NCI-H1694 treated with DMSO at 0.1 percent for 48 hours (cell line): ENCODE measurements at regions not wholly inside any gene's neighbourhood (a gene's known extent, or its start where the extent isn't known, plus 50 kb on each side); places are given as distances from the start of the nearest gene placed in this dataset.

Experiments
- DNase-seq: peaks from one replicate; lab custom pipeline; 2025; lab: John Stamatoyannopoulos, UW

- DNase-seq, result no peak
Observed at GRCh38 chr18:73852789-73853549, 294.7 kb downstream of the FBXO15 start.

GRCh38 chr18:73850782-73851181 is 296.9 kb downstream of the FBXO15 start:
- DNase-seq, result no peak

DNA sequence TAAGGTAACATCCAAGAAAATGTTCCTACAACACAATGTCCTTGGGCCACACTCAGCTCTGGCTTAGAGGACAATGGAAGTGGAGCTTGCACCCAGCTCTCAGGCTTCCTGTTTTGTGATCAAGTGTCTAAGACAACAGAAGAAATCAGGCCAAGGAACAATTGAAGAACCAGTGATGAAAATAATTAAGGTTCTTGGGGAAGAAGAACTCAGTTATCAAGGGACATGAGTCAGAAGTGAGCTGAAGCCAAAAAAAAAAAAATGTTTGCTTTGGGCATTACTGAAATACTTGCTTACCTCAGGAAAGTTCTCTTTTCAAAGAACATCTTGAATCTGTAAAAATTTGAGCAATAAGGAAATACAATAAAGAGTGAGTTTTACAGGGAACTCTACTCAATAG is 299.0 kb downstream of the FBXO15 start:
- DNase-seq, result no peak

DNA sequence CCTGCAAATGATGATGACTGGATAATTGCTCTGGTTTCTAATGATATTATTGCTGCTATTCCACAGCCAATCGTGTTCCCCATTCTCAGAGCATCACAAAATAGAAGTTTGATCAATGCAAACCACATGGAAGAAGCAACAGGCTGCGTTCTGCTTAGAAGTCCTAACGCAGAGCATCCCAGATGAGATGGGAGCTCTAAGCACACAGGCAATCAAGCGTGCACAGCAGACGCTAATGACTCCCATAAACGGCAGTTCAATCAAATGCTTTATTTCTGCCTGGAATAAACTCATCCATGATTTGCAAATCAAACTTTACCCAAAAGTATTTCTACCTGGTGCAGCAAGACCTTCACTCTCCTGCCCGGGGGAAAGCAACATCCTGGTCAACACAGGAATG is 304.2 kb downstream of the FBXO15 start:
- DNase-seq, result no peak

DNA sequence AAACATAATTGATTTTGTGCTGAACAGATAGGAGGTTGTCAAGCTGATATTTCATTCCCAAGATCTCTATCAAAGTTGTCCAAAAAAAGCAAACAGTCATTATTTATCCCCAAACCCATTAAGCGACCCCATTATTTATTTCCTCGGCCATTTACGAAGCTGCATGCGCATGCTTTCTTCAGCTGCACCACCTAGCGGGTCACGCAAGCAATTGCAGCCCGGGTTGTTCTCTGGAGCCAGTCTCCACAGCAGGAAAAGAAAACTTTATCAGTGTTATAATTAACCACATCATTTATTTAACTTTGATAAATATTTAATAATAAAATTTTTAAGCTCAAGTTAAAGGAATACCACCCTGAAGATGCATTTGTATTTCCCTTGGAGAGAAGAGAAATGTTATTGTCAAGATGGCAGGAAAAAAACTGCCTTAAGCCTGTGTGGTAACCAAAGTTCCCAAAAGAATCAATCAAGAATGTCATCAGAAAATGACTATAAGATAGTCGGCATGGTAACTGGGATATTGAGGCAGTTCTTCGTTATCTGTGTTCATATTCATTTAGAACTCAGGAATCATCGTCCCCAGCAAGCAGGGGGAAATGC is 304.7 kb downstream of the FBXO15 start:
- peak; percentile 1 for DNase-seq

DNA sequence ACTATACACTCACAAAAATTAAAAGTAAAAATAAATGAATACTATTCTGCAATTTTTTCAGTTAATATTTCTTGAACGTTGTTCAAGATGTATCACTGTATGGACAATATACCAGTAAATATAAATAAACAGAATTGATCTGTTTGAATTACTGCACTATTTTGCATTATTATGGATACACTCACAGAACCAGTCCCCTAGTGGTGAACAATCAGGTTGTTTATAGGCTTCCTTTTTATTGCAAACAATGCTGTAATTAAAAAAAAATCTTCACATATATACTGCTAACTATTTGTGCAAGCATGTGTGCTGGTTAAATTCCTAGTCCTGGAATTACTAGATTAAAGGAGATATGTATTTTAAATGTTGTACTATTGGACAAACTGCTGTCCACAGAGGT is 306.0 kb downstream of the FBXO15 start:
- DNase-seq, result no peak

GRCh38 chr18:73840319-73840945 is 307.2 kb downstream of the FBXO15 start:
- DNase-seq, result no peak

DNA sequence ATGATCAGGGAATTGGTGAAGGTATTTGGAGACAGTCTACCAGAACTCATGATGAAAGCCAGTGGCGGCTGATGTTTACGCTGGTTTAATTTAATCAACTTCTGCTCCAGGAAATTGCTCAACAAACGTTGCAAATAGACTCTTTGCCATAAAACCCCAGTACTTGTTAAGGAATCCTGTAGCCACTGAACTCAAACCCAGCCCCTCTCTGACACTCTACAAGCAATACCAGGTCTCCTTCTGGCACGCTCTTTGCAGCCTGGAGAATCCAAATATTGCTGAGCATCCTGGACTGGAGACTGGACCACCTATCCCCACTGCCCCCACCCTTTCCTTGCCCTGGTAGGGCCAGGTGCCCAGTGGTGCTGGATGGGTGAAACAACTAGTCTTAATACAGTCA is 308.2 kb downstream of the FBXO15 start:
- DNase-seq, result no peak

DNA sequence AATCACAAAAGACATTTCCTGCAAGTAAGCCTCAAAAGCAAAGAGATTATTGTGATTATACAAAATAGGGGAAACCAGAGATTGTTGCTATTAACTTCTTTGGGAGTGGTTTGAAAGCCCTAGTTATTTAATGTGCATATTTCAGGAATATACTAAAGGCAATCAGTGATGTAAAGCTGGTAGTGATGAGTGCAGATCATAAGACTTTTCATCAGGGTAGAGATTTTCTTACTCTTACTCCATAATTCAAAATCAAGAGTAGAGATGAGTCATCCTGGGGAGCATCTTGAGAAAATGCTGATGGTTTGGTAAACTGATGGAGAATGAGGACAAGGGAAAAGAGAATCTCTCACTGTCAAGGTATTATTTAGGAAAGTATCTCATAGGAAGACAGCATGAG is 309.5 kb downstream of the FBXO15 start:
- DNase-seq, result no peak

DNA sequence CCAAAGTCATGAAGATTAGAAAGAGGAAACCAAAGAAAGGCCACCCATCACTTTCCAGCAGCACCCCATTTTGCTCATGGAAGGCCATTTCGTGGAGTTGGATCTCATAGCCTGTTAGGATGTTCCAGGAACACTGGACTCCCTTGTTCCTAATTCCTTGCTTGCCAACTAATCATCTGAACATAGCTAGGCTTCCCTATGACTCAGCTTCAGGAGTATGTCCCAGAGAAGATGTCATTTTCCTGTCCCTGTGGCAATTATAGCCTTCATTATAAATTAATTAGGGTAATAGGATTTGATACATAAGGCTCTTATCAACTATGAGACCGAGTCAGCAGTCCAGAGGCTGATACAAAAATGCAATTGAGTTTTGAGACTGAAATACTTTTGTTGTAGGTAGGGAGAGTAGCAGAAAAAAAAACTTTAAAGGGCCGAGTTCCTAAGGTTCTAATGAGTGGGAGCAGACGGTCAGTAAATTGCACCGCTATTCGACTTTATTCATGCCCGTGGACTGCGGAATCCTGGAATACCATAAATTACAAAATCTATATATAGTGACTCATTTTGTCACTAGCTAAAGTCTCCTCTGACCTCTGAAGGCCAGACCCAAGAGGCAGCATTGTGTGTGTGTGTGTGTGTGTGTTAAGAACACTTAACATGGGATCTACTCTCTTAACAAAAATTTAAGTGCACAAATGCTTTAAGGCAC is 311.8 kb downstream of the FBXO15 start:
- DNase-seq, result no peak

GRCh38 chr18:73835039-73835438 is 312.6 kb downstream of the FBXO15 start:
- DNase-seq, result no peak

DNA sequence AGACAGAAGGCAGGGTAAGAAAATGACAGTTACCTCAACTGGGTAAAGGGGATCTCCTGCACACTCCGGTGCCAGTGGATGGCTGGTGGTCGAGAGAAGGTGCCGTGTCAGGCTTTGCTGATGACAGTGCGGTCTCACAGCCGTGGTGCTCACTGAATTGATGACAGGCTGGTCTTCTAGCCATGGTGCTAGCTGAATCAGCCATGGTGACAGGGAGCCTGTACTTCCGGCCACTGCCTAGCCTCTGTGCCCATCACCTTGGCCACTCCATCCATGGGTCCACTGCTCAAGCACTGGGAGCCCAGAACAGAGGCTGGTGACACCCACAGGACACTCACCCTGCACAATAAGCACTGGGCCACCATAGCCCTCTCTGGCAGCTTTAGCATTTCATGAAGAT is 315.9 kb downstream of the FBXO15 start:
- DNase-seq, result no peak

- DNase-seq, result no peak
Observed at GRCh38 chr18:73829146-73829545, 318.5 kb downstream of the FBXO15 start.

- no peak for DNase-seq
Observed at GRCh38 chr18:73827801-73828200, 319.8 kb downstream of the FBXO15 start.

DNA sequence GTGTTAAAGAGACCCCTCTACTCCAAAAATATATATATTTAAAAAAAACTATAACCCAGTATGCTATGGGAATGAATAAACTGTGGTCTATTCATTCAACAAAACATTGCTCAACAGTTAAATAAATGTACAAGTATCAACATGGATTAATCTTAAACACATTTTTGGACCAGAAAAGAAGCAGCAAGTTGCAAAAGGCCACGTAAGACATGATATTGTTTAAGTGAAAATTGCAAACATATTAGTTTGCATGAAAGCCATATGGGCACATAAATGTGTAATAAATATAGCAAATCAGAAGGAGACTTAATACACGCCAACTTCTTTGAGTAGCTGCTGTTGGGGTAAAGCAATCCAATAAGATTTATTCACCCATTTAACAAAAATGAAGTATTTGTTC is 321.5 kb downstream of the FBXO15 start:
- no peak for DNase-seq

DNA sequence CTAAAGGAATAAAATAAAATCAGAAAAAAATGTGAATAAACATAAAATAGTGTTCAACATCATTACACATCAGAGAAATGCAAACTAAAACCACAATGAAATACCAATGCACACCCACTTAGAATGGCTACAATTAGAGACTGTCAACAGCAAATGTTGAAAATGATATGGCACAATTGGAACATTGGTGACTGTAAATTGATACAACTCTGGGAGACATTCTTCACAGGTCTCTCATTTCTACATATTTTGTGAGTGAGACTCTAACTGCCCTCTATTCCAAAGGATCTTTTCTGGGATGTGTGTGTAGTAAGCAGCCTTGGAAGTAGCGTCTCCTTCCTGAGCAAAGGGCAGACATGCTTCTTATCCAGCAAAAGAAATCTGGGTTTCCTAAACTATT is 323.0 kb downstream of the FBXO15 start:
- no peak for DNase-seq

GRCh38 chr18:73812423-73812822 is 335.2 kb downstream of the FBXO15 start:
- DNase-seq, result no peak

DNA sequence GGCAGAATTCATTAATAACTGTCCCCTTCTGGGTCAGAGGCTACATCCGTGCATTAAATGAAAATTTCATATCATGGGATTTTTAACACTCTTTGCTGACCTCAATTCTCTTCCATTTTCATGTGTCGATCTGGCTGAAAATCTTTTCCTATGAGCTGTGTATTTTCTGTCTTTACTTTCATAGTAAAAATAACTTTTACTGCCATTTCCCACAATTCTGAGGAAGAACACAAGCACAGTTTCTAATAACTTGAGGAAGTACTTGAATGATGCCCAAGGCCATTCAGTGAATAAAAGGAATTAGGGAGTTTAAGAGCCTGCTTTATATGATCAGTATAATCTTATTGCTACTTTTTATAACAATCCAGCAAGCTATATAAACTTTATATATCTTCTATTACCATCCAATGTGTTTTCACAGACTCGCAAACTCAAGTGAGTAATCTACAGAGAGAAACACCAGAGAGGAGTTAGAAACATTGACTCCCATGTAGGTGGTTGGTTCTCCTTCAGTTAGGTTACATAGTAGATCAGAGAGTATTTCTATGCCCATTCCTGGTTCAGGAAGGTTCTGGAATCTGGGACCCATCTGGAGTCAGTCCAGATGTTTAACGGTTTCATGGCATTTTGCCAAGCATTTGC is 340.0 kb downstream of the FBXO15 start:
- no peak for DNase-seq

DNA sequence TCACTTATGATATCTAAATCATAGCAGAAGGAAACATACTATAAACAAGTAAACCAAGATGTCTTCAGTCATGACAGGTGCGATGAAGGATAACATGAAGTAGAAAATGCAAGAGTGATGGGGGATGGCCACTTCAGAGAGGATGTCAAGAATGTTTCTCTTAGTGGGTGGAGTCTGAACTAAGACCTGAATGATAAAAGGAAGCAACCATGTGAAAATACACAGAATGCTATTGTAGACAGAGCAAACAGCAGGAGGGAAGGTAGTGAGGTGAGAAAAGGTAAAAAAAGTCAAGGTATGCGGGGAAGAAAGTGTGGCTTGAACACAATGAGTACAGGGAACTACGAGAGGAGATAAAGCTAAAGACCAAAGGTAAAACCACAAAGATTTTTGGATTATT is 341.6 kb downstream of the FBXO15 start:
- no peak for DNase-seq

GRCh38 chr18:73797419-73797818 is 350.2 kb downstream of the FBXO15 start:
- DNase-seq, result no peak

DNA sequence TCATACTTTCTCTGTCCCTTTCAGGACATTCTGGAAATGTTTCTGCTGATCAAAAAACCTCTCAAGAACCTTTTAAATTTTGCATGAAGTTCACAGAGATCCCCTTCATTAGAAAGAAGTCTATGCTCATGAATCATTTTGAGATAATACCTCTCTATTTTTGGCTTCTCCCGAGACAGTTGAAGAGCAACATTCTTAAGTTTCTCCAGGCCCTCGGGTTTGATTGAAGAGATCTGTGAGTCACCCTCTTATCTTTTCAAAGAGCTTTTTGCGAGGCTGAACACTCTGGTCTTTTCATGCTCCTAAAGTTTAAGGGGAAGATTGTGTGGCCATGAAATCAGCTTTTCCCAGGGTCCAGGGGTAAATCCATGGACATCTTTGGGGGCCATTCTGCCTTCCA is 354.2 kb downstream of the FBXO15 start:
- no peak for DNase-seq

DNA sequence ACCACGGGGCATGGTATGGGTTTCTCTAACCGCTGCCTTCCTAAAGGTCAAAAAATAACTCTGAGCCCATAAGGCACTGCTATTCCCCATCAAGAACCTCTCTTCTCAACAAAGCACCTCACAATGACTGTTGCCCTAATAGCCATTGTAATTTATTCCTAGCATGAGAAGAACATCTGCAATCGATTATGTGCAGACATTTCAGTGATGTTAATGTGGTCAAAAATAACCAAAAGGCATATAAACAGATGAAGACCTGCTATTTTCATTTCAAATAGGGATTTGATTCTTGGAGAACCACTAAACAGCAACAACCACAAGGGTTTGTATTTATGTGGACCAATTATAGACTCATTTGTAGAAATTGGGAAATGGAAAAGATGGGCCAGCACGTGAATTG is 356.6 kb downstream of the FBXO15 start:
- no peak for DNase-seq
